ENCODE measurements at regions not wholly inside any gene's neighbourhood (a gene's known extent, or its start where the extent isn't known, plus 50 kb on each side); places are given as distances from the start of the nearest gene placed in this dataset.

GRCh38 chr3:10667269-10667668, 148.8 kb upstream of the SLC6A11 start:
- no peak for TF ChIP-seq EZH2phosphoT487 (IDR thresholded peaks at IDR 0.05; ENCODE audit: low read depth)
- TF ChIP-seq CTCF (IDR thresholded peaks at IDR 0.05; ENCODE audit: low read depth, low read length) = no peak

Measured in OCI-LY3 (cell line).